K562 (cell line): ENCODE measurements at regions not wholly inside any gene's neighbourhood (a gene's known extent, or its start where the extent isn't known, plus 50 kb on each side); places are given as distances from the start of the nearest gene placed in this dataset.

ENCODE experiments used
- ATAC-seq: fragments of 200-7000 bp; cut with Tn5 transposase; 3 replicates; pipeline ENCODE4 v1.9.1; 2020; ENCODE audit warnings: moderate library complexity
- BruUV-seq: library from RNA; stranded (reverse); fragments of 400-500 nt; replicated peaks from 2 replicates; lab custom pipeline; 2021; lab: Mats Ljungman, UMichigan
- CTCF ChIA-PET: fragments of 300-600 bp; formaldehyde crosslinking; extraction: SDS; loops from one replicate; lab custom pipeline; 2021; ENCODE audit warnings: low intra/inter-chr PET ratio; lab: Yijun Ruan, JAX
- POLR2A ChIA-PET: fragments of 300-600, 350-650 bp; sonication (Branson Sonifier 250); formaldehyde crosslinking; extraction: SDS; loops from one replicate; lab custom pipeline; 2021; ENCODE audit warnings: antibody characterized with exemption, inconsistent platforms; lab: Yijun Ruan, JAX
- DNase-seq, 4 experiments: peaks; one replicate each; pipeline versions ENCODE4 v3.0.0 to v3.0.0-alpha.2; 2011 to 2018; ENCODE audit warnings: low spot score in 3 of 4, mixed read lengths in 3 of 4; ENCODE audit errors: extremely low read depth in 1 of 4
- FAIRE-seq: peaks from 2 replicates; lab custom pipeline; 2011; peaks lifted over from hg19 to GRCh38; lab: Jason Lieb, UNC
- H2AFZ ChIP-seq: 2 replicates; pipeline ENCODE4 v1.6.0; 2011; ENCODE audit warnings: low read depth, low read length, control low read depth, inconsistent platforms
- H3K27ac ChIP-seq: fragments of 200-600 bp; 3 replicates; pipeline ENCODE4 v1.8.0; 2011; ENCODE audit warnings: low read depth, mild to moderate bottlenecking, control low read depth, inconsistent platforms, low read length, moderate library complexity, mixed read lengths; ENCODE audit errors: extremely low read depth
- H3K27me3 ChIP-seq, 2 experiments: fragments of 300-600 bp in 1 of 2; 2 replicates in 1 of 2; 3 replicates in 1 of 2; pipeline versions ENCODE4 v1.6.0 to v1.8.0; 2011; ENCODE audit warnings: inconsistent platforms in 2 of 2, low read length in 2 of 2, mild to moderate bottlenecking in 1 of 2, mixed read lengths in 1 of 2, moderate library complexity in 1 of 2; ENCODE audit not compliant: control insufficient read depth in 2 of 2, insufficient read depth in 2 of 2
- H3K36me3 ChIP-seq: fragments of 300-600 bp; 3 replicates; pipeline ENCODE4 v1.8.0; 2011; ENCODE audit warnings: mild to moderate bottlenecking, low read length, inconsistent platforms; ENCODE audit not compliant: control insufficient read depth, insufficient read depth
- H3K4me1 ChIP-seq, 2 experiments: fragments of 200-600 bp in 1 of 2; replicated peaks in 1 of 2; 2 replicates in 1 of 2; 3 replicates in 1 of 2; pipeline versions ENCODE4 v1.5.1 to v1.8.0; 2011; ENCODE audit warnings: inconsistent platforms in 2 of 2, low read length in 2 of 2, mild to moderate bottlenecking in 1 of 2, mixed read lengths in 1 of 2, moderate library complexity in 1 of 2; ENCODE audit not compliant: control insufficient read depth in 2 of 2, insufficient read depth in 2 of 2
- H3K4me2 ChIP-seq: 2 replicates; pipeline ENCODE4 v1.6.1; 2011; ENCODE audit warnings: low read length, control low read depth, inconsistent platforms, mixed read lengths; ENCODE audit not compliant: insufficient read depth
- H3K4me3 ChIP-seq: fragments of 200-600 bp; sonication (generic), shearing (Covaris generic); 2 replicates; pipeline ENCODE4 v1.5.1; 2016; ENCODE audit warnings: control low read depth, inconsistent platforms
- H3K79me2 ChIP-seq: fragments of 200-600 bp; 3 replicates; pipeline ENCODE4 v1.8.0; 2011; ENCODE audit warnings: low read length, inconsistent platforms; ENCODE audit not compliant: control insufficient read depth, insufficient read depth
- H3K9ac ChIP-seq, 2 experiments: 2 replicates each; pipeline versions ENCODE4 v1.6.0 to v1.6.1; 2011; ENCODE audit warnings: low read depth in 2 of 2, low read length in 2 of 2, control low read depth in 1 of 2, inconsistent platforms in 1 of 2, mild to moderate bottlenecking in 1 of 2, mixed read lengths in 1 of 2; ENCODE audit not compliant: insufficient read depth in 1 of 2
- H3K9me1 ChIP-seq: one replicate; pipeline ENCODE4 v1.6.0; 2011; ENCODE audit warnings: inconsistent platforms, mild to moderate bottlenecking, low read length, moderate library complexity; ENCODE audit not compliant: control insufficient read depth, insufficient read depth
- H3K9me3 ChIP-seq: replicated peaks from 2 replicates; pipeline ENCODE4 v1.5.1; 2011; ENCODE audit warnings: low read depth, low read length, inconsistent platforms; ENCODE audit not compliant: control insufficient read depth, insufficient read depth
- H4K20me1 ChIP-seq: replicated peaks from 2 replicates; pipeline ENCODE4 v1.6.1; 2011; ENCODE audit warnings: low read length, inconsistent platforms, mixed read lengths; ENCODE audit not compliant: control insufficient read depth, insufficient read depth
- GTF2B ChIP-seq: IDR thresholded peaks from 2 replicates; pipeline ENCODE4 v1.6.1; 2011; ENCODE audit not compliant: insufficient read length; ENCODE audit errors: extremely low read depth
- HINFP ChIP-seq: fragments of 450-650 bp; conservative IDR thresholded peaks from 2 replicates; pipeline ENCODE4 v1.6.1; 2016; ENCODE audit warnings: missing genetic modification characterization, low read depth, mild to moderate bottlenecking, control low read depth, missing compliant biosample characterization
- HNRNPL ChIP-seq: fragments of 200-400 bp; formaldehyde crosslinking; IDR thresholded peaks from 2 replicates; pipeline ENCODE4 v1.6.1; 2017; ENCODE audit warnings: low read depth, mild to moderate bottlenecking, low read length
- MCM7 ChIP-seq, 2 experiments: fragments of 450-650 bp; IDR thresholded peaks; 2 replicates each; pipeline ENCODE4 v1.6.1; 2016 to 2018
- ZNF134 ChIP-seq: fragments of 250-450 bp; sonication (Bioruptor Pico); conservative IDR thresholded peaks from 2 replicates; pipeline ENCODE4 v1.4.0; 2020
- ZNF197 ChIP-seq: fragments of 200-800 bp; sonication (Bioruptor generic); IDR thresholded peaks from 2 replicates; pipeline ENCODE4 v1.6.1; 2016; ENCODE audit warnings: low read depth, missing genetic modification characterization, missing compliant biosample characterization
- WGBS: fragments of 100-300 bp; shearing (Covaris generic); methylation state at CpG from one replicate; pipeline ENCODE4 v1.1.6; 2016; ENCODE audit warnings: low coverage, mixed read lengths; ENCODE audit not compliant: insufficient coverage; ENCODE audit errors: missing lambda C conversion rate; 5-methylcytosine and 5-hydroxymethylcytosine counted together
- in situ Hi-C: fragments of 300-500 bp; cut with MboI; formaldehyde crosslinking; loops from 4 replicates; pipeline ENCODE4 v1.15.0; 2018; ENCODE audit warnings: inconsistent platforms, mixed read lengths
- intact Hi-C: fragments of 100-400 bp; cut with micrococcal nuclease; formaldehyde crosslinking; loops from 2 replicates; pipeline ENCODE4 v1.14.2; 2022

GRCh38 chr22:20651286-20651685 is 122.6 kb upstream of the SERPIND1 start:
- Histone ChIP-seq H3K4me1 (peaks cover 0 to 9% of the 10 kb centered on the region in 2 experiments; a peak in 3 of 5 replicates), H4K20me1 (peaks cover 20% of the 10 kb centered on the region; the same call in 1 of the 2 replicates), H3K9ac (no peak overlapping the region), H3K36me3 (peaks cover 8% of the 10 kb centered on the region; the same call in 1 of the 3 replicates), H3K27ac (no peak overlapping the region), H2AFZ (no peak overlapping the region), H3K27me3 (peaks cover 49 to 68% of the 10 kb centered on the region in 2 experiments; a peak in 4 of 5 replicates), H3K79me2 (no peaks in the 10 kb centered on the region), H3K9me1 (peaks cover 5% of the 10 kb centered on the region), H3K9me3 (no peaks in the 10 kb centered on the region), H3K4me3 (no peak overlapping the region), H3K4me2 (no peak overlapping the region)
- TF ChIP-seq GTF2B: no peak
- TF ChIP-seq MCM7 (IDR thresholded peaks at IDR 0.05): peak in 1 of 2 experiments; percentile 22; a peak in 1 of 4 replicates
- WGBS: 10% methylated on average over 2 of the region's 2 CpGs
- DNase-seq (peak in 1 of 4 experiments; percentile 39), ATAC-seq (no peak), FAIRE-seq (no peak)
- ChIA-PET CTCF (no interaction called here), POLR2A (interaction anchor here (0.6 to 2.3 kb wide), 8 partner anchors 12 to 186 kb away, joined by 3 to 9 read pairs (median 4); no protein-coding TSS in a partner anchor)
- intact Hi-C loops (no loop called here), in situ Hi-C loops (no loop called here)
- no TSS peak for BruUV-seq

GRCh38 chr22:20652130-20652529 is 121.8 kb upstream of the SERPIND1 start:
- FAIRE-seq: no peak
- Histone ChIP-seq H3K27ac (no peak overlapping the region), H3K4me2 (no peak overlapping the region), H3K36me3 (peaks cover 8% of the 10 kb centered on the region; the same call in 1 of the 3 replicates), H3K4me1 (peaks cover 0 to 9% of the 10 kb centered on the region in 2 experiments; a peak in 3 of 5 replicates), H4K20me1 (peaks cover 17% of the 10 kb centered on the region; the same call in 1 of the 2 replicates), H3K27me3 (peaks cover 52 to 67% of the 10 kb centered on the region in 2 experiments; a peak in 4 of 5 replicates), H3K9ac (no peak overlapping the region), H3K4me3 (no peak overlapping the region), H3K9me1 (peaks cover 5% of the 10 kb centered on the region), H2AFZ (no peak overlapping the region), H3K79me2 (no peaks in the 10 kb centered on the region), H3K9me3 (no peaks in the 10 kb centered on the region)
- ATAC-seq: no peak
- CTCF ChIA-PET: no interaction called here
- POLR2A ChIA-PET: interaction anchor here (0.5 to 2.3 kb wide), 9 partner anchors 11 to 302 kb away, joined by 3 to 9 read pairs (median 4); no protein-coding TSS in a partner anchor
- WGBS: 11% methylated on average over 6 of the region's 6 CpGs
- no peak for DNase-seq
- no TSS peak for BruUV-seq
- intact Hi-C loops (no loop called here), in situ Hi-C loops (no loop called here)
- TF ChIP-seq ZNF134: peak; percentile 5; the same call in 1 of the 2 replicates
- TF ChIP-seq ZNF197 (CRISPR knock-in tag): peak; percentile 63; the same call in 1 of the 2 replicates
- TF ChIP-seq HINFP (tag): no peak
- TF ChIP-seq HNRNPL: no peak
